ENCODE measurements at regions not wholly inside any gene's neighbourhood (a gene's known extent, or its start where the extent isn't known, plus 50 kb on each side); places are given as distances from the start of the nearest gene placed in this dataset.
"Not testable (repeated sequence)": the region's sequence is repeated elsewhere in the genome, so short reads cannot be mapped to it uniquely, and the experiment has no call there.

DNA sequence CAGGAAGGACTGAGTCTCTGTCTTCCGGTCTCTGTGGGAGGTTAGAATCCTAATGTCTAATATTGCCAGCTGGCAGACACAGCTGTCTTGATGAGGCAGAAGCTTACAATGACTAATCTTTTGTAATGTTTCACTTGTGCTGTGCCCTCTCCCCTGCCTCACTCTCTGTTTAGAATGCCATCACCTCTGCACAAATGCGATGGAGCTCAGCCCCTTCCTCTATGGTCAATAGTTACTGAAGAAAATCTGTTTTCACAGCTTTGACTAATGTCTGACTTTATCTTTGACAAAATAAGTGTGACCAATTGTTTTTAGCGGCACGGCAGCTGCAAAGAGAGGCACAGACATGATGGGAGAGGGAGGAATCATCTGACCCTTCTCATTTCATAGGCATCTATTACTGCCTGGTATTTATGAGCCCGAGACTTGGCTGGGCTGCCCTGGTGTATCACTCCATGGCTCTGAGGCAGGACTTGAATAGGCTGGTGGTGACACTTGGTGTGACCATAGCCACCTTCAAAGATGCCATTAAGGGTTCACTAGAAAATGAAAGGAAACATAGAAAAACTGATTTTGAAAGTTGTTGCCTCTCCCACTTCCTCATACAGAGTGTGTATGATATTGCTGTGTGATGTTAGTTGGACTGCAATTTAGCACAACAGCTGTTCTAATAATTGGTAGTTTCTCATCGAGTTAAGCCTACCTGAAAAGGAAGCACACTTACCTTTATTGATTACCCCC lies 163.2 kb upstream of the NBPF11 start:
- DNase-seq (ENCODE audit: low spot score), result no peak

DNA sequence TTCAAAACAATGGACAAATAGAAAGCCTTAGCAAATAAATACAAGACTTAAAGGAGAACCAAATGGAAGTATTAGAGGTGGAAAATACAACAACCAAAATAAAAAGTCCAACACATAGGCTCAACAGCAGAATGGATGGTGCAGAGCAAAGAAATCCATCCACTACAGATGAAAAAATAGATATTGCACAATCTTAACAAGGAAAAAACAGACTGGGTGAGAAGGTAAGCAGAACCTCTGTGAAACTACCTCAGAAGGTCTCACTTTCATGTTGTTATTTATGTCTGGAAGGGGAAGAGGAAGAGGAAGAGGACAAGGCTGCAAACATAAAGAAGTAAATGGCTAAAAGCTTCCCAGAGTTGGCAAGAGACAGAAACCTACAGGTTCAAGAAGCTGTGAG lies 158.7 kb upstream of the NBPF11 start:
- DNase-seq (ENCODE audit: low spot score), result no peak

DNA sequence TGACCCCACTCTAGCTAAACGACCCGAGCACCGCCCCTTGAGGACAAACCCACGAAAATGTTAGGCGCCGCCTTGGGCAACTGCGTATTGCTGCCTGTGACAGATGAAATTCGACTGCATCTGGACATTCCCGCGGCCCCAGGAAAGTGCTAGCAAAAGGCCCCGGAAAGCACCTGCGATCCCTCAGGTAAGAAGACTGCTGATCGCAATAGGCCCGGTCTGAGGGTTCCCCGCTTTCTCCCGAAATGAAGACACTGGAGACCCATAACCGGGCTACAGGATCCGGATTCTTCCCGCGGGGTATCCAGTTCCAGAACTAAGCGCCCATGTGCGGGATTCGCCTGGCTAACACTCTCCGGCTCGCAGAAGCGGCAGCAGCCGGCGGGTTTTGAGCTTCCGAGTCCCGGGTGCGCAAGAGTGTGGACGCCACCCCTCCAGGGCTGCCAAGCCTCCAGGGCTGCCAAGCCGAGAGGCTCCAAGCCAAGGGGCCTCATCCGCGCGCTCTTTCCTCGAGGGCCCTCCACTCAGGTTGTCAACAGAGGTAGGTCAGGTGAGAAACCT lies 157.9 kb upstream of the NBPF11 start:
- no peak for DNase-seq (ENCODE audit: low spot score)

DNA sequence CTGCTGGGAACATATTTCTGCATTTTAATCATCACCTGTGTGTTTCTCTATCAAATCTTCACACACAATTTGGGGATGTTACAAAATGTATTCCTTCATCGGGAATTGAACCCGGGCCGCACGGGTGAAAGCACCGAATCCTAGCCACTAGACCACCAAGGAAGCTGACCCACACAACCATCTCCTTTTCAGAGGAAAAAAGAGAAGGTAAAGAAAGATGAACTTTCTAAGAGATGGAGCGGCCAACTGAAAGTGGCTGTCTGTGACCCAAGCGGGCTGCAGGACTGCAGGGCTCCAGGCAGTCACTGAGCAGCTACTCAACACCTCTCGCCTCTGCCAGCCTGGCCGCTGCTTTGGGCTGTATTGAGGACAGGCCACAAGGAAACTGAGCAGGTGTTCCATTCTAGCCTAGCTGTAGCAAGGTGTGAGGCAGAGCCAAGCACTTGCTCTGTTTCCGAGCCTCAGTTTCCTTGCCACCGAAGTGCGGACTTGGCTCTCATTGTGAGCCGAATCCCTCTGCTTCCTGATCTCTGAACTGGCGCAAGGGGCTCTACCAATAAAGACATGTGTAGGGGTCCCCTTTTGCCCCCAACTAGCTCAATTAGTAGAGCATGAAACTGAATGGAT lies 156.9 kb upstream of the NBPF11 start:
- DNase-seq (ENCODE audit: low spot score), result no peak

DNA sequence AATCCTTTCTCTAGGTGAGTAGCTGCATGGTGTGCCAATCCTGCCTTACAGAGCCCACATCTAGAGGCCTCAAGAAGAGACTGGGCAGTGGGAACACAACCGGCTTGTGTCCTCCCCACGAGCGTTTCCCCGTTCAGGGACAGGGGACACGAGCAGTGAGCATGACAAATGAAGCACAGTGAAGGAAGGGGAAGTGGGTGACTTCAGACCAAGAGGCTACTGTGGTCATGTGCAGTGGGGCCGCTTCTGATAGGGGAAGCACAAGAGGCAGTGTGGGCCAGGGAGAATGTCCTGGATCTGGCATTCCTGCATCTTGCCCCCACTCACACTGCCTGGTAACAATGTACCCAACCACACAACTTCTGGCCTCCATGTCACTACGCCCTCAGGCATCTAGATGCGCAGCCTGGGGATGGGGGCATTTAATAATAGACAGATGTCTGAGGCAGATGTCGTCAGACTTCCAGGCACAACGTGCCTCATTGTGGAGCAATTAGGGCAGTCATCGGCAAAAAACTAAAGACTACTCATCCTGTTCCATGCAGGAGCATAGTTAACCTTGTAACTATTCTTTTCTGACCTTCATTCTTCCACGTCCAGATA lies 155.6 kb upstream of the NBPF11 start:
- no peak for DNase-seq (ENCODE audit: low spot score)

DNA sequence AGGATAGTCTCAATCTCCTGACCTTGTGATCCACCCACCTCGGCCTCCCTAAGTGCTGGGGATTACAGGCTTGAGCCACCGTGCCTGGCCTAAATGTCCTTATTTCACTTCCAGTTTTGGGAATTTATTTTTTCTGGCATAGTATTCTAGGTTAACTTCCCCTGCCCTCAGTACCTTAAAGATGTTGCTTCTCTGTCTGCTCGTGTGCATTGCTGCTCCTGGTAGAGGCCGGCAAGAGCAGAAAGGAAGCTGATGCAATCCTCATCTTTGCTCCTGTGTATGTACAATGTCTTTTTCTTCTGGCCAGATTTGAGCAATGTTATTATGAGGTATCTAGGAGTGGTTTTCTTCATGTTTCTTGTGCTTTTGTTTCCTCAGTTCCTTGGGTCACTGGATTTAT lies 152.9 kb upstream of the NBPF11 start:
- not testable (repeated sequence) for DNase-seq (ENCODE audit: low spot score)

DNA sequence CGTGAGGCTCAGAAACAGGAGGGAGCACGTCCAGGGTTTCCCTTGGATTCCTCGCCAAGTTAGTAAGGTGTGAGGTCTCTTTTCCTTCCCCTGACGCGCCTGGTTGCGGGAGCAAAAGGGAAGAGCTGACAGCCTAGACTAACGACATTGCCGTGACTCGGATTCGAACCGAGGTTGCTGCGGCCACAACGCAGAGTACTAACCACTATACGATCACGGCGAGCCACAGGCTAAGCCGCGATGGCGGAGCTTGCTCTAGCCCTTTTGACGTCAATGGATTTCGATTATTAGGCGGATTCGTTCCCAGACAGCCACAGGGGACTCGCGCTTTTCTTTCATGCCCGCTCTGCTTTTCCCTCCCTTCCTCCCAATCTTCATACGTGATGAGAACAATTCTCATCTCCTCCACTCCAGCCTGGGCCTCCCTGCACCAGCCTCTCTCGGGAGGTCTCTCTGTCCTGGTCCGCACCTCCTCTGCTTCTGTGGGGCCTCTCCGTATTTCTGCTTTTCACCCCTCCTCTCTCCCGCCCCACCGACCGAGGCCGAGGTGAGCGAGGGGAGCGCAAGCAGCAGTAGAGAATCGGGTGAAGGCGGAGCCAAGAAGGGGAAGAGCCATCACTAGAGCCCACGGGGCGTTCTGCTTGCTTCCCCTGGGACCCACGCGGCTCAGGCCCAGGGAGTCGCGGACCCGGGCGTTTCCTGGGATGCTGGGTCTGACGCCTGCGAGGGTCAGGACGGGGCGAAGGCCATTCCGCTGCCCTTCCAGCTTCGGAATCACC lies 150.7 kb upstream of the NBPF11 start:
- DNase-seq (ENCODE audit: low spot score), result not testable (repeated sequence)

DNA sequence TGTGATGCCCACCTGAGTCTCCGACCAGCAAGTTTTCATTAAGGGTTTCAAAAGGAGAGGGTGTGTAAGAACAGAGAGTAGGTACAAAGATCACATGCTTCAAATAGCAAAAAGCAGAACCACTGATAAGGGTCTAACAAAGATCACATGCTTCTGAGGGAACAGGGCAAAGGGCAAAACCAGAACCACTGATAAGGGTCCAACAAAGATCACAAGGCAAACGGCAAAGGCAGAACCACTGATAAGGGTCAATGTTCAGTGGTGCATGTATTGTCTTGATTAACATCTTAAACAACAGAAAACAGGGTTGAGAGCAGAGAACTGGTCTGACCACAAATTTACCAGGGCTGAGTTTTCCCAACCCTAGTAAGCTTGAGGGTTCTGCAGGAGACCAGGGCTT lies 145.8 kb upstream of the NBPF11 start:
- DNase-seq (ENCODE audit: low spot score), result not testable (repeated sequence)

DNA sequence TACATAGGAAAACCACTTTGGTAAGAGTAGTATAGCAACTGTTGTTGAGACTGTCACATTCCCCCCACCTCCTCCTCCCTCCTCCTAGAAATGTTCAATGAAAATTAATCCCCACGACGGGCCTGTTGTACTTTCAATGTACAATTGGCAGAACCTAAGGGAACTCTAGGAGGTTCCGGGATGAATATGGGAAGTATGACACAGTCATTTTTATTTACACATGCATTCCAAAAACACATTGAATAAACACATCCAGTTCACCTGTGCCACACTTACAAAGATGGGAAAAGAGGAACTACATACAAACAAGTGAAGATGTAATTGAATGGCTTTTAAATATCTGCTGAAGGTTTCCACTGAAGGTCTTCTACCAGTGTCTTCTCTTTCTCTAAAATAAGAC lies 144.4 kb upstream of the NBPF11 start:
- no peak for DNase-seq (ENCODE audit: low spot score)

DNA sequence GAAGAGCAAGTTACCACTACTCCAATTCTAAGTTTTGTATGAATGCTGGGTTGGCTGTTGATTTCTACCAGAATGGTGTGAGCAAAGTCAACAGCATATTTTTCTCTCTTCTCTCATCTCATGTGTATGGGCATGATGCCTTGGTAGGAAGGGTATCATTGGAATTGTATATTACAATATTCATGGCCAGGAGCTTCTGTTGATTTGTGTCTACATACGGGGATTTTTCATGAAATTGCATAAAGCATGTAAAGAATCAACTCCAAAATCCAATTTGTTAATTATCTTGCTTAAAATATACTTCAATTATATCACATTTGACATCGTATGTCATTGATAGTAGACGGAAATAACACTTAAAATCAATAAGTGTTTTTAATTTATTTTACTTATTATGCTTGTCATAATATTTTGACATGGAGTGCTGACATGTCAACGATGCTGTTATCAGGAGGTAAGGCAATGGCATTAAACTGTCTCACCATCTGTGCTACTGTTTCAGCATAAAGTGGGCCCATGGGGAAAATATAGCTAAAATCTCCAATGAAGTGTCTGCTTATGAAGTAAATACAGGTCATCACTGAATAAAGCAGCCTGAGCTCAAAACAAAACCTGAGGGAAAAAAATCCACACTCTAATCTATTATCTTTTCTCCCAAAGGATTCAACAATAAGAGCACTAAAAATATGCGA lies 142.2 kb upstream of the NBPF11 start:
- no peak for DNase-seq (ENCODE audit: low spot score)

DNA sequence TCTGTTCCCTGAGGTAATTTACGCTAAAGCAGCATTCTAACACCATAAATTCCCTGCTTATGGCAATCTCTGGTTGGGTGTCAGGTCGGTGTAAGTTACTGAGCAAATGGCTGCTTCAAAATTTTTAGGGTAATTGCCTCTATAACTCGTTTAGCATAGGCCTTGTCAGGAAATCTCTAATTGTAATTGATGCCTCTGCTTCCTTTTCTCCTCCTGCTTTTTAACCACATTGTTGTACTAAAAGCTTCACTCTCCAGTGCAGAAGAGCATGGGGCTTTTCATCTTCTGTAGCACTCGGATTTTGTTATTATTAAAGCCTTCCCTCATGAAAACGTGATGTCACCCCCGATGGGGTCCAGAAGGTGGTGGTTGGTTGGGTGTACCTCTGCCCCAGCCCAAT lies 141.6 kb upstream of the NBPF11 start:
- no peak for DNase-seq (ENCODE audit: low spot score)

DNA sequence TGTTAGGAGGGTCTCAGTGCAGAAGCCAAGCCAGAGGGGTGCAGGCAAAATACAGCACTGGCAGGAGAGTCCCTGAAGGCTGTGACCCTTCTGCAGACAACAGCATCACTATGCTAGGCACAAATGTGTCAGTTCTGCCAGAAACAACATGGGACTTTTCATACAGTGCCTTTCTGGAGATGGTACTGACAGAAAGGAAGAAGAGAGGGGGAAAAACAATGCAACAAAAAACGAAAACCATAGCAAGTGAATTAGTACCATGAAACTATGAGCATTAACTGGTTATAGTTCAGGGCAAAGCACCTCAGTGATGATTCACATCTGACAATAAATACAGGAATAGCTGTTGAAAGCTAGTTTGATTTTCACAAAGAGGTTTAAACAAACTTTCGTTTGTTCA lies 140.8 kb upstream of the NBPF11 start:
- no peak for DNase-seq (ENCODE audit: low spot score)

DNA sequence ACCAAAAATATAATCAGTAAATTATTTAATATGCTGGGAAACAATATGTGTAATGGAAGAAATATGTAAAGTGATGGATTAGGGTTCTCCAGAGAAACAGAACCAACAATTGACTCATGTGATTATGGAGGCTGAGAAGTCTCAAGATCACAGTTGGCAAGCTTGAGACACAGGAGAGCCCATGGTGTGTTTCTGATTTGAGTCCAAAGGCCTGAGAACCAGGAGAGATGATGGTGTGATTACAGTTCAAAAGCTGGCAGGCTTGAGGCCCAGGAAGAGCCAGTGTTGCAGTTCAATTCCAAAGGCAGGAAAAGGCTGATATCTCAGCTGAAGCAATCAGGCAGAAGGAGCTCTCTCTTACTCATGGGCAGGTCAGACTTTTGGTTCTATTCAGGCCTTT lies 138.8 kb upstream of the NBPF11 start:
- DNase-seq (ENCODE audit: low spot score), result no peak

DNA sequence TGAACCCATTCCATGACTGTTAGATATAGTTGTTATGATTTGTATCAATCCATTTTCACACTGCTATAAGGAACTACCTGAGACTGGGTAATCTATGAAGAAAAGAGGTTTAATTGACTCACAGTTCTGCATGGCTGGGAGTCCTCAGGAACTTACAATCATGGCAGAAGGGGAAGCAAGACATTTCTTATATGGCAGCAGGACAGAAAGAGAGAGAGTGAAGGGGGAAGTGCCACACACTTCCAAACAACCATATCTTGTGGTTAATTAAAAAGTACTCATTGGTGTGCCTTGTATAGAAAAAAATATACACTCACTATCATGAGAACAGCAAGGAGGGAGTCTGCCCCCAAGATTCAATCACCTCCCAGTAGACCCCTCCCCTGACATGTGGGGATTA lies 137.6 kb upstream of the NBPF11 start:
- no peak for DNase-seq (ENCODE audit: low spot score)

DNA sequence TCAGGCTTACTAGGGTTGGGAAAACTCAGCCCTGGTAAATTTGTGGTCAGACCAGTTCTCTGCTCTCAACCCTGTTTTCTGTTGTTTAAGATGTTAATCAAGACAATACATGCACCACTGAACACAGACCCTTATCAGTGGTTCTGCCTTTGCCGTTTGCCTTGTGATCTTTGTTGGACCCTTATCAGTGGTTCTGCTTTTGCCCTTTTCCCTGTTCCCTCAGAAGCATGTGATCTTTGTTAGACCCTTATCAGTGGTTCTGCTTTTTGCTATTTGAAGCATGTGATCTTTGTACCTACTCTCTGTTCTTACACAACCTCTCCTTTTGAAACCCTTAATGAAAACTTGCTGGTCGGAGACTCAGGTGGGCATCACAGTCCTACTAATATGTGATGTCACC lies 133.9 kb upstream of the NBPF11 start:
- not testable (repeated sequence) for DNase-seq (ENCODE audit: low spot score)

DNA sequence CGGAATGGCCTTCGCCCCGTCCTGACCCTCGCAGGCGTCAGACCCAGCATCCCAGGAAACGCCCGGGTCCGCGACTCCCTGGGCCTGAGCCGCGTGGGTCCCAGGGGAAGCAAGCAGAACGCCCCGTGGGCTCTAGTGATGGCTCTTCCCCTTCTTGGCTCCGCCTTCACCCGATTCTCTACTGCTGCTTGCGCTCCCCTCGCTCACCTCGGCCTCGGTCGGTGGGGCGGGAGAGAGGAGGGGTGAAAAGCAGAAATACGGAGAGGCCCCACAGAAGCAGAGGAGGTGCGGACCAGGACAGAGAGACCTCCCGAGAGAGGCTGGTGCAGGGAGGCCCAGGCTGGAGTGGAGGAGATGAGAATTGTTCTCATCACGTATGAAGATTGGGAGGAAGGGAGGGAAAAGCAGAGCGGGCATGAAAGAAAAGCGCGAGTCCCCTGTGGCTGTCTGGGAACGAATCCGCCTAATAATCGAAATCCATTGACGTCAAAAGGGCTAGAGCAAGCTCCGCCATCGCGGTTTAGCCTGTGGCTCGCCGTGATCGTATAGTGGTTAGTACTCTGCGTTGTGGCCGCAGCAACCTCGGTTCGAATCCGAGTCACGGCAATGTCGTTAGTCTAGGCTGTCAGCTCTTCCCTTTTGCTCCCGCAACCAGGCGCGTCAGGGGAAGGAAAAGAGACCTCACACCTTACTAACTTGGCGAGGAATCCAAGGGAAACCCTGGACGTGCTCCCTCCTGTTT lies 128.9 kb upstream of the NBPF11 start:
- not testable (repeated sequence) for DNase-seq (ENCODE audit: low spot score)

DNA sequence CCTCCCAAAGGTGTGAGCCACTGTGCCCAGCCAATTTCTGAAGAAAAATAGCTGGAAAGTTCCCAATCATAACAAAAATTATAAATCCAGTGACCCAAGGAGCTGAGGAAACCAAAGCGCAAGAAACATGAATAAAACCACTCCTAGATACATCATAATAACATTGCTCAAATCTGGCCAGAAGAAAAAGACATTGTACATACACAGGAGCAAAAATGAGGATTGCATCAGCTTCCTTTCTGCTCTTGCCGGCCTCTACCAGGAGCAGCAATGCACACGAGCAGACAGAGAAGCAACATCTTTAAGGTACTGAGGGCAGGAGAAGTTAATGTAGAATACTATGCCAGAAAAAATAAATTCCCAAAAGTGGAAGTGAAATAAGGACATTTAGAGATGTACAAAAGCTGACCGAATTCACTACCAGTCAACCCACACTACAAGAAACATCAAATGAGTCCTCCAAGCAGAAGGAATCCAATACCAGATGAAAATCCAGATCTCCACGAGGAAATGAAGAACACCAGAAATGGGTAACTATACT lies 127.0 kb upstream of the NBPF11 start:
- DNase-seq (ENCODE audit: low spot score), result not testable (repeated sequence)

DNA sequence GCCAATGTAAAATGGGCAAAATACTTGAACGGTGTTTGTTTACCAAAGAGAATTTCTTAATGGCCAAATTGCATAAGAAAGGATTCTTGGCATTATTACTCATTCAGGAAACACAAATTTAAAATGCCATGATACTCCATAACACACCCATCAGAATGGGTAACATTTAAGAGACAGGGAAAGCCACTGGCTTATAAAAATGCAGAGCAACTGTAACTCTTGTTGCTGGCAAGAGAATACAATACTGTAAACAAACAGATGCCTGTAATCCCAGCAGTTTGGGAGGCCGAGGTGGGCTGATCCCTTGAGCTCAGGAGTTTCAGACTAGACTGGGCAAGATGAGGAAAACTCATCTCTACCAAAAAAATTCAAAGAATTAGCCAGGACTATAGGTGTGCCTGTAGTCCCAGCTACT lies 125.8 kb upstream of the NBPF11 start:
- not testable (repeated sequence) for DNase-seq (ENCODE audit: low spot score)

DNA sequence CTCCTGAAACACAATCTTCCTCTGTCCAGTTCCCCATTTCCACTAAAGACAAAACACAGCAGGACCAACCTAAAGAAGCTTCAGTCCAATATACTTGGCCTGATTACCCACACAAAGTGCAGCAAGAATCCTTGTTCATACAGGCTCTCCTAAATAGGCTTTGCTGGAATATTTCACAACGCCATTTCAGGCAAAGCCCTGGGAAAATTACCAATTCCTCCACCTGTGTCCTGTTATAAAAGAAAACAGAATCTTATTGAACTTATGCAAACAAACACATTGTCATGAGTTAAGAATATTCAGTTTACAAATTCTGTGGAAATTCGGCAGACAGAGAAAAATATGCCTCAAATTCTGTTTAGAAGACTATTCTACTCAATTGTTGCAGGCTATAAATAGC lies 115.0 kb upstream of the NBPF11 start:
- DNase-seq (ENCODE audit: low spot score), result not testable (repeated sequence)

DNA sequence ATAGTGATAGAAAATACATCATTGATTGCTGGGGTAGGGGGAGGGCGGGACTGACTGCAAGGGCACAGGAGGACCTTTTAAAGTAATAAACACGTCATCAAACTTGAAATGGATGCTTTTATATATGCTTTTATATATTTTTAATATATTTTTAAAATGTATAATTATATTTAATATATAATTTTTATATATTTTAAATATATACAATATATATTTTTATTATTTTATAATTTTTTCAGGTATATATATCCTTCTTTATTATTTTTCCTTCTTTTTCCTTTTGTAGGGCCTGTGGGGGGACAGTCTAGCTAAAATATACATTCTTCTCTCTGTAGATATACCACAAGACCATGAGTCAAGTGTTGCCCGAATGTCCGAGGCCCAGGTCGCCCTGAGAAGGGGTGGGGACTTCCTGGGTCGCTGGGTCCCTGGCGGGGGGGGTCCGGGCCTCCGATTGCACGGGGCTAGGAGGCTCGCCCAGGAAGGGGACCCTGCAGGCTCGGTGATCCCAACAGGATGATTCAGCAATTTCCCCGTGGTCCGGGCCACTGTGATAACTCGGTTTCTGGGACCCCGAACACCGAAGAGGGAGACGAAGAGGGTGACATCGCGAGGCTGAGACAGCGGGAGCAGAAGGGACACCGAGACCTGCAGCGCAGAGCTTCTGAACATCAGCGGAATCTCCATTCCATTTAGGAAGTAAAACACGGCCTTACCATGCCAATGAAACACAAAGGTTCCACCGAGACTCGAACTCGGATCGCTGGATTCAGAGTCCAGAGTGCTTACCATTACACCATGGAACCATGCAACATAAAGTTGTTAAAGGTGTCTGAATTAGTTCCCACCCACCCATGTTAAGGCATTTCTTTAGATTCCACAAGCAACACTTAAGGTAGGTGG lies 112.5 kb upstream of the NBPF11 start:
- no peak for DNase-seq (ENCODE audit: low spot score)
